HEK293 (cell line): ENCODE measurements at regions not wholly inside any gene's neighbourhood (a gene's known extent, or its start where the extent isn't known, plus 50 kb on each side); places are given as distances from the start of the nearest gene placed in this dataset.

ENCODE experiments used
- BCL11A ChIP-seq: fragments of 450-650 bp; formaldehyde crosslinking; IDR thresholded peaks from 2 replicates; pipeline ENCODE4 v1.5.1; 2016; ENCODE audit warnings: low read depth, missing biosample characterization, missing genetic modification characterization
- BCL11B ChIP-seq: fragments of 450-650 bp; formaldehyde crosslinking; IDR thresholded peaks from 2 replicates; pipeline ENCODE4 v1.5.1; 2016; ENCODE audit warnings: low read depth, missing biosample characterization, missing genetic modification characterization
- GLIS2 ChIP-seq: fragments of 450-650 bp; formaldehyde crosslinking; IDR thresholded peaks from 2 replicates; pipeline ENCODE4 v1.5.1; 2016; ENCODE audit warnings: missing biosample characterization, missing genetic modification characterization
- YY1 ChIP-seq: fragments of 450-650 bp; formaldehyde crosslinking; IDR thresholded peaks from 2 replicates; pipeline ENCODE4 v1.5.1; 2018; ENCODE audit warnings: missing biosample characterization, missing genetic modification characterization
- ZBTB1 ChIP-seq: fragments of 450-650 bp; formaldehyde crosslinking; IDR thresholded peaks from 2 replicates; pipeline ENCODE4 v1.5.1; 2016; ENCODE audit warnings: missing biosample characterization, missing genetic modification characterization
- ZBTB17 ChIP-seq: fragments of 450-650 bp; formaldehyde crosslinking; IDR thresholded peaks from 2 replicates; pipeline ENCODE4 v1.5.1; 2016; ENCODE audit warnings: missing biosample characterization, missing genetic modification characterization
- ZNF146 ChIP-seq: fragments of 450-650 bp; formaldehyde crosslinking; IDR thresholded peaks from 2 replicates; pipeline ENCODE4 v1.5.1; 2016; ENCODE audit warnings: missing biosample characterization, missing genetic modification characterization
- ZNF366 ChIP-seq: fragments of 450-650 bp; formaldehyde crosslinking; conservative IDR thresholded peaks from 2 replicates; pipeline ENCODE4 v1.5.1; 2016; ENCODE audit warnings: missing biosample characterization, missing genetic modification characterization
- TF ChIP-seq, protein P1 (sequence below): fragments of 450-650 bp; formaldehyde crosslinking; IDR thresholded peaks from 2 replicates; pipeline ENCODE4 v1.5.1; 2016; ENCODE audit warnings: missing biosample characterization, missing genetic modification characterization
- TF ChIP-seq, protein P2 (sequence below): fragments of 450-650 bp; formaldehyde crosslinking; IDR thresholded peaks from 2 replicates; pipeline ENCODE4 v1.5.1; 2016; ENCODE audit warnings: missing biosample characterization, missing genetic modification characterization, borderline replicate concordance
- TF ChIP-seq, protein P3 (sequence below): fragments of 450-650 bp; formaldehyde crosslinking; conservative IDR thresholded peaks from 2 replicates; pipeline ENCODE4 v1.5.1; 2016; ENCODE audit warnings: low read depth, missing biosample characterization, missing genetic modification characterization

DNA sequence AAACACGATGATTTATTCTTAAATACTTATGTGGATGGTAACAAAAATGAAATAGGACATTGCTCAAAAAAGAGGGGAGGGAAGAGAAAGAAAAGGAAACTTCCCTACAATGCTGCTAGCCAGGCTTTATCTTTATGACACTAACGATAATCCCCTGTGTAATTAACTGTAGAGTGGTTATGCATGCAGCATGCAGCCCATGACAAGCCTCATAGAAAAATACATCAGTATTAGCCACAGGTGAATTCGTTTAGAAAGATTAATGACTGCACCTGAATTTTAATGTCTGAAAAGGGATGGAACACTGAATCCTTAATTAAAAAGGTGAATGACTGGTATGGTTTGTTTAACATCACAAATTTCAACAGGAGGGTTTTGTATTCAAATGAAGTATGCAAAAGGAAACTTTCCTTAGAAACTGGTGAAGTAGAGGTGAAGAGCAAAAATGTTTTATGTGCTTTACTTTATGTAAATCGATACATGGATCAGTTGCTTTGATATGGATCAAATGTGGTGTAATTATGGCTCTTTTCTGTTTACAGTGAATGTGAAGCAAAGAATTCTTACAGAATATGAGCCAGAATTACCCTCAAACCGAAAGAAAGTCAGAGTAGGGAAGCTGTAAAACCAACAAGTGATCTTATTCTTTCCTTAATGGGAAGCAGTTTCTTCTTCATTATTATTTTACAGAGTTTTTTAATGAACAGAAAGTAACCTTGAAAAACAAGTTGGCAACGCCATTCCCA is 569.6 kb upstream of the ADGRL2 start:
- TF ChIP-seq, protein P1, sequence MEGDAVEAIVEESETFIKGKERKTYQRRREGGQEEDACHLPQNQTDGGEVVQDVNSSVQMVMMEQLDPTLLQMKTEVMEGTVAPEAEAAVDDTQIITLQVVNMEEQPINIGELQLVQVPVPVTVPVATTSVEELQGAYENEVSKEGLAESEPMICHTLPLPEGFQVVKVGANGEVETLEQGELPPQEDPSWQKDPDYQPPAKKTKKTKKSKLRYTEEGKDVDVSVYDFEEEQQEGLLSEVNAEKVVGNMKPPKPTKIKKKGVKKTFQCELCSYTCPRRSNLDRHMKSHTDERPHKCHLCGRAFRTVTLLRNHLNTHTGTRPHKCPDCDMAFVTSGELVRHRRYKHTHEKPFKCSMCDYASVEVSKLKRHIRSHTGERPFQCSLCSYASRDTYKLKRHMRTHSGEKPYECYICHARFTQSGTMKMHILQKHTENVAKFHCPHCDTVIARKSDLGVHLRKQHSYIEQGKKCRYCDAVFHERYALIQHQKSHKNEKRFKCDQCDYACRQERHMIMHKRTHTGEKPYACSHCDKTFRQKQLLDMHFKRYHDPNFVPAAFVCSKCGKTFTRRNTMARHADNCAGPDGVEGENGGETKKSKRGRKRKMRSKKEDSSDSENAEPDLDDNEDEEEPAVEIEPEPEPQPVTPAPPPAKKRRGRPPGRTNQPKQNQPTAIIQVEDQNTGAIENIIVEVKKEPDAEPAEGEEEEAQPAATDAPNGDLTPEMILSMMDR (tag by site-specific recombination): no peak
- TF ChIP-seq YY1 (tag by site-specific recombination) (no peak), ZNF146 (no peak), BCL11A (tag by site-specific recombination) (0 out of 2 replicates have a peak, but pooled peaks have one; percentile 35), ZNF366 (tag by site-specific recombination) (no peak), GLIS2 (tag by site-specific recombination) (no peak), ZBTB17 (tag by site-specific recombination) (peak; percentile 28; the same call in 1 of the 2 replicates), ZBTB1 (tag by site-specific recombination) (no peak), BCL11B (tag by site-specific recombination) (no peak)
- TF ChIP-seq, protein P2, sequence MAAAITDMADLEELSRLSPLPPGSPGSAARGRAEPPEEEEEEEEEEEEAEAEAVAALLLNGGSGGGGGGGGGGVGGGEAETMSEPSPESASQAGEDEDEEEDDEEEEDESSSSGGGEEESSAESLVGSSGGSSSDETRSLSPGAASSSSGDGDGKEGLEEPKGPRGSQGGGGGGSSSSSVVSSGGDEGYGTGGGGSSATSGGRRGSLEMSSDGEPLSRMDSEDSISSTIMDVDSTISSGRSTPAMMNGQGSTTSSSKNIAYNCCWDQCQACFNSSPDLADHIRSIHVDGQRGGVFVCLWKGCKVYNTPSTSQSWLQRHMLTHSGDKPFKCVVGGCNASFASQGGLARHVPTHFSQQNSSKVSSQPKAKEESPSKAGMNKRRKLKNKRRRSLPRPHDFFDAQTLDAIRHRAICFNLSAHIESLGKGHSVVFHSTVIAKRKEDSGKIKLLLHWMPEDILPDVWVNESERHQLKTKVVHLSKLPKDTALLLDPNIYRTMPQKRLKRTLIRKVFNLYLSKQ (tag by site-specific recombination): no peak
- TF ChIP-seq, protein P3, sequence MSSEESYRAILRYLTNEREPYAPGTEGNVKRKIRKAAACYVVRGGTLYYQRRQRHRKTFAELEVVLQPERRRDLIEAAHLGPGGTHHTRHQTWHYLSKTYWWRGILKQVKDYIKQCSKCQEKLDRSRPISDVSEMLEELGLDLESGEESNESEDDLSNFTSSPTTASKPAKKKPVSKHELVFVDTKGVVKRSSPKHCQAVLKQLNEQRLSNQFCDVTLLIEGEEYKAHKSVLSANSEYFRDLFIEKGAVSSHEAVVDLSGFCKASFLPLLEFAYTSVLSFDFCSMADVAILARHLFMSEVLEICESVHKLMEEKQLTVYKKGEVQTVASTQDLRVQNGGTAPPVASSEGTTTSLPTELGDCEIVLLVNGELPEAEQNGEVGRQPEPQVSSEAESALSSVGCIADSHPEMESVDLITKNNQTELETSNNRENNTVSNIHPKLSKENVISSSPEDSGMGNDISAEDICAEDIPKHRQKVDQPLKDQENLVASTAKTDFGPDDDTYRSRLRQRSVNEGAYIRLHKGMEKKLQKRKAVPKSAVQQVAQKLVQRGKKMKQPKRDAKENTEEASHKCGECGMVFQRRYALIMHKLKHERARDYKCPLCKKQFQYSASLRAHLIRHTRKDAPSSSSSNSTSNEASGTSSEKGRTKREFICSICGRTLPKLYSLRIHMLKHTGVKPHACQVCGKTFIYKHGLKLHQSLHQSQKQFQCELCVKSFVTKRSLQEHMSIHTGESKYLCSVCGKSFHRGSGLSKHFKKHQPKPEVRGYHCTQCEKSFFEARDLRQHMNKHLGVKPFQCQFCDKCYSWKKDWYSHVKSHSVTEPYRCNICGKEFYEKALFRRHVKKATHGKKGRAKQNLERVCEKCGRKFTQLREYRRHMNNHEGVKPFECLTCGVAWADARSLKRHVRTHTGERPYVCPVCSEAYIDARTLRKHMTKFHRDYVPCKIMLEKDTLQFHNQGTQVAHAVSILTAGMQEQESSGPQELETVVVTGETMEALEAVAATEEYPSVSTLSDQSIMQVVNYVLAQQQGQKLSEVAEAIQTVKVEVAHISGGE (tag by site-specific recombination): no peak
